H54 (cell line): ENCODE measurements at regions not wholly inside any gene's neighbourhood (a gene's known extent, or its start where the extent isn't known, plus 50 kb on each side); places are given as distances from the start of the nearest gene placed in this dataset.
"Not testable (repeated sequence)": the region's sequence is repeated elsewhere in the genome, so short reads cannot be mapped to it uniquely, and the experiment has no call there.

Source experiments
- DNase-seq: peaks from one replicate; pipeline ENCODE4 v3.0.0; 2011; ENCODE audit warnings: low spot score, mixed read lengths; ENCODE audit not compliant: insufficient read length
- FAIRE-seq: peaks from 3 replicates; lab custom pipeline; 2011; peaks lifted over from hg19 to GRCh38; lab: Jason Lieb, UNC
- POLR2A ChIP-seq: IDR thresholded peaks from 2 replicates; pipeline ENCODE4 v1.6.1; 2011; ENCODE audit warnings: low read depth, mild to moderate bottlenecking, low read length

GRCh38 chr5:14039063-14039462, 94.6 kb upstream of the DNAH5 start:
- FAIRE-seq: no peak
- no peak for TF ChIP-seq POLR2A
- DNase-seq: no peak

GRCh38 chr5:14038341-14038959, 94.0 kb upstream of the DNAH5 start:
- TF ChIP-seq POLR2A: no peak
- DNase-seq (peak; percentile 61), FAIRE-seq (peak; percentile 33)

DNA sequence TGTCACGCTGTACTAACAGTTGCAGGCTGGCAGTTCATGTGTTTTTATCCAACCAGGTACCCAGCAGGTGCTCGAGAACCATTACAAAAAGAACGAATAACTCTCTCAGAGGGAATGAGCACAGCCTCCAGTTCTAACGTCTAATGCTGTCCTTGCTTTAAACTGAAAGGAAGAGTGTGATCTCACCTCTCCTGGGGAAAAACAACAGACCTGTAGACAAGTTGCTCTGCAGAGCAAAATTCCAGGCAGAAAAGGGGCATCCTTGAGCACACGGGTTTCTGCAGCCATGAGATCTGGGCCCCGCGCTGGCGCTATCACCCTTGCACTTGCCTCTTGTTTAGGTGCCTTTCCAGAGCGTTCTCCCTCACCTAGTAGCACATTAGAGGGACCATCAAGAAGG, 92.5 kb upstream of the DNAH5 start:
- FAIRE-seq (no peak), DNase-seq (no peak)
- TF ChIP-seq POLR2A: no peak

DNA sequence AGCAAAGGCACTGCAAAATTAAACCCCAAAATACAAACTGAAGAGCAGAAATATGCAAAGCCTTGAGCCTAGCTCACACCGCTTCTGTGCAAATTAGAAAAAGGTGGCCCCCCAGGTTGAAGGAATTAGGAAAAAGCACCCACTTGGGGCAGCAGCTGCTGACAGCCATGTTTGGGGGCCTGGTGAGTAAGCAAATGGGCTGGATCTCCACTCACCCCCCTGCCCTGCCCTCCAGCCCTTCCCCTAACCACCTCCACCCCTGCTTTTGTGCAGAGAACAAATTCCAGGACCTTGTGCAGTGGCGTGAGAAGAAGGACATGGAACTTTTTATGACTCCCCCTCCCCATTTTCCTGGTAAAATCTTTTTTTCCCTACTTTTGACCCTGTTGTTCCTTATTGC, 92.0 kb upstream of the DNAH5 start:
- FAIRE-seq: no peak
- DNase-seq: peak; percentile 52
- no peak for TF ChIP-seq POLR2A

DNA sequence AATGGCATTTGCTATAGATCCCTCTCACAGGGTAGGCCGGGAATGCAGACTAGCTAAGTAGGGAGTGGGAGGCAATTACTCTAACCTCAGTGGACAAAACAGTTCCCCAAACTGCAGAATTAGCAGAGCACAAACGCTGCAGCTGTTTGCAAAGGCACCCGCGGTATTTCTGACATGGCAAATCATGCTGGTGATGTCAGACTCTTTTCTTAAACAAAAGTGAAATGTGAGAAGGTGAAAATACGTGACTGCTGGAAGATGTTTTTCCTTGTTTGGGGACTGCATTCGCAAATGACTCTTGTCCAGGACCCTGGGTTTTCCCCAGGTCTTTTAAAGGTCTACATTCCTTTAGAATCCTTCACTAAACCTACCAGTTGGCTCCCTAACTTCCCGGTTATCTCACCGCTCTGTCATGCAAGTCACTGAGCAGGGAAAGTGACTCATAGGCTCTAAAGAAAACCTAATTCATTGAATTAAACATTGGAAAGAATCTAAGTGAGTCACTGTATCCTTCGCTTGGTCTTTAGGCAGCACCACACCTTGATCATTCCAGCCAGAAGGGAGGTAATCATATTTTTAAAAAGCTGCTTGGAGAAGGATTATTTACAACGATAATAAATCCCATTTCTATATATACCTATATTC, 91.5 kb upstream of the DNAH5 start:
- FAIRE-seq (peak; percentile 71), DNase-seq (peak; percentile 68)
- no peak for TF ChIP-seq POLR2A

GRCh38 chr5:14034963-14035362, 90.5 kb upstream of the DNAH5 start:
- no peak for DNase-seq
- no peak for TF ChIP-seq POLR2A

DNA sequence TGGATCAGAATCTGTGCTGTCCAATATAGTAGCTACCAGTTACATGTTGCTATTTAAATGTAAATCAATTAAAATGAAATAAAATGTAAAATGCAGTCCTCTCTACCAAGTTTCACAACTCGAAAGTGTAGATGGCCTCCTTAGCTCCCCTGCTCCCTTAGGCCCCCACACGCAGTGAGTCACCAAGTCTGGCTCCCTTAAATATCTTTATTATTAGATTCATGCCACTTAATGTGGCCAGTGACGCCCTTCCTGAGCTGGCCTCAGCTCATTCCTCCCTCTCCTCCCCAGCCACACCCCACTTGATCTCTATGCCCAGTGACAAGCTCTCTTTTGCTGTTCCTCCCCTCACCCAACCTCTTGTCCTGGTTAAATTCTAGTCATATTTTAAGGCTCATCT, 88.4 kb upstream of the DNAH5 start:
- peak; percentile 37 for DNase-seq
- FAIRE-seq: no peak

More at GRCh38 chr5:14034963-14035362, 90.5 kb upstream of the DNAH5 start:
- no peak for FAIRE-seq

GRCh38 chr5:14028938-14029584, 84.6 kb upstream of the DNAH5 start:
- DNase-seq (no peak), FAIRE-seq (no peak)
- no peak for TF ChIP-seq POLR2A

More for the DNA sequence above, 88.4 kb upstream of the DNAH5 start:
- TF ChIP-seq POLR2A: no peak

DNA sequence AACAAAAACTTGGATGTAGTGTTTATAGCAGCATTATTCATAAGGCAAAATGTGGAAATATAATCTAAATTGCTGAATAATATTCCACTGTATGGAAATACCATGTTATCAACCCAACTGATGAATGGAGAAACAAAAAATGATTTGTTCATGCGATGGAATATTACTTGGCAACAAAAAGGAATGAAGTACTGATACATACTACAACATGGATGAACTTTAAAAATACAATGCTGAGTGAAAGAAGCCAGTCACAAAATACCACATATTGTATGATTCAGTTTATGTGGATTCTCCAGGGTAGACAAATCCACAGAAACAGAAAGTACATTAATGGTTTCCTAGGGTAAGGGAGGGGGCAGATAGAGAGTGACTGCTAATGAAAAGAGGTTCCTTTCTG, 83.7 kb upstream of the DNAH5 start:
- TF ChIP-seq POLR2A: no peak
- FAIRE-seq (no peak), DNase-seq (no peak)

DNA sequence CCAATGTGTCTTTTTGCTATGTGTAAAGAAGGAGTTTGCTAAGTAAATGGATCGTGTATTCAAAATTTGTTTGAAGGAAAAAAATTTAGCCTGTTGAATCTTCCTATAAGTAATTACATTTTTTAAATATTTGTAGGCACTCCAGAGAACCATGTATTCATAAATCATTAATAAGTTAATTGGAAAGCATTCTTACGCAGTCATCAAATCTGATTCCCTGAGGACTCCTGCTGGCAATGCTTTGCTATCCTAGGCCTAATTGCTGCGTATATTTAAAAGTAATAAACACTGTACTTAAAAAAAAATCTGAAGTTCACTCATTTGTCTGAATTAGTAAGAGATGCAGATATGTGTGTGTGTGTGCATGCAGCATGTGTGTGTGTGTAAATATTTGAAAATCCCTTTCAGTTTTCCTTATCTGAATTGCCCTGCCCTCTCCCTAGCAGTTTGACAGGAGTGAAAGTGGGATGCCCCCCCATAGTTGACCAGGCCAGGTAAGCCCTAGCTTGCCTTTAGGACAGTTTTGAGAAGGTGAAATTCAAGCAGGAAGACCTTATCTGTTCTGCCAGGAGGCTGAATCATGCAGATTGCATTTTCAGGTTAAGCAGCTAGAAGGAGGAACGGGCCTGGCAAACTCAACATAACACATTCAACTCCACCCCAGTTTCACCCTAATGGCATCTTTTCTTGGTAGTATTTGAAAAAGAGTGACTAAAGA, 81.2 kb upstream of the DNAH5 start:
- DNase-seq: no peak
- no peak for TF ChIP-seq POLR2A
- no peak for FAIRE-seq

DNA sequence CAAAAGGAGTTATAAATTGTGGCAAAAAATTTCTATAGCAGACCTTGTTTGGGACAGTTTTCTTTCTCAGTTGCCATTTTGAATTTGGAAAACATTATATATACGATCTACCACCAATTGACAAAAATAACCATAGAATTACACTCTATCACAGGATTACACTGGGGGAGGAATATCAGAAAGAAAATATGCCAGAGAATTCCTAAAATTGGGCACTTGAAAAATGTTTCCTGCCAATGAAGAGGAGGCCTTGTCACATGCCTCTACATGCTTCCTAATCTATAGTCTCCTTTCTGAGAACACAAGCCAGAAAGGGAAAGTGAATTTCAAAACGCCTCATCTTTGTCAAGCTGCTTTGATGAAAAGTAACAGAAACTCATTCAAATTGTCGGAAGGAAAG, 78.5 kb upstream of the DNAH5 start:
- DNase-seq: no peak
- FAIRE-seq: no peak
- no peak for TF ChIP-seq POLR2A

- not testable (repeated sequence) for DNase-seq, FAIRE-seq
Measured at GRCh38 chr5:14020944-14021343, 76.5 kb upstream of the DNAH5 start.

DNA sequence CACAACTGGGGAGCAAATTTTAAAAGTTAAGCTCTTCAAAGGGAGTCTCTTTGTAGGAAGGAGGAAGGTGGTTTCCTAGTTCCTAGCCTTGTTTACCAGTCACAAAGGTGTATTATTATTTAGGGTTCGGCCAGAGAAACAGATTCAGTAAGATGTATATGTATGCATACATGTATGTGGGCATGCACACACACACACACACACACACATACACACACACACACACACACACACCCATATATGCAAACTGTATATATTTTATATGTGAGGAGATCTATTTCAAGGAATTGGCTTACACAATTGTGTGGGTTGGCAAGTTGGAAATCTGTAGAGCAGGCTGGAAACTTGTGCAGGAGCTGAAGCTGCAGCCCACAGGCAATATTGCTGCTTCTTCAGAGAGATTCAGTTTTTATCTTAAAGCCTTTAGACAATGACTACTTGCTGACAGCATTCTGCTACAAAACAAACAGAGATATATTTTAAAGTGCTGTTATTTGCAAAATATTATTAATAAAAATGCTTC, 75.3 kb upstream of the DNAH5 start:
- FAIRE-seq (no peak), DNase-seq (no peak)
- no peak for TF ChIP-seq POLR2A

GRCh38 chr5:14017904-14018303, 73.4 kb upstream of the DNAH5 start:
- FAIRE-seq (no peak), DNase-seq (no peak)
- no peak for TF ChIP-seq POLR2A
